ENCODE measurements at regions not wholly inside any gene's neighbourhood (a gene's known extent, or its start where the extent isn't known, plus 50 kb on each side); places are given as distances from the start of the nearest gene placed in this dataset.

- no peak for DNase-seq (ENCODE audit: low spot score)
Observed at GRCh38 chr9:82216435-82216834, 227.9 kb downstream of the SPATA31D1 start.

- DNase-seq (ENCODE audit: low spot score): no peak
Observed at GRCh38 chr9:82223442-82223841, 234.9 kb downstream of the SPATA31D1 start.

GRCh38 chr9:82231411-82231810 is 242.8 kb downstream of the SPATA31D1 start:
- no peak for DNase-seq (ENCODE audit: low spot score)

GRCh38 chr9:82234160-82234943 is 245.8 kb downstream of the SPATA31D1 start:
- no peak for DNase-seq (ENCODE audit: low spot score)

- no peak for DNase-seq (ENCODE audit: low spot score)
Observed at GRCh38 chr9:82242285-82242963, 253.9 kb downstream of the SPATA31D1 start.

- no peak for DNase-seq (ENCODE audit: low spot score)
Observed at GRCh38 chr9:82247318-82247717, 258.7 kb downstream of the SPATA31D1 start.

- DNase-seq (ENCODE audit: low spot score): no peak
Observed at GRCh38 chr9:82252116-82252515, 263.5 kb downstream of the SPATA31D1 start.

- DNase-seq (ENCODE audit: low spot score): peak; percentile 37
Observed at GRCh38 chr9:82254646-82255367, 266.2 kb downstream of the SPATA31D1 start.

- no peak for DNase-seq (ENCODE audit: low spot score)
Observed at GRCh38 chr9:82255481-82256176, 267.1 kb downstream of the SPATA31D1 start.

- no peak for DNase-seq (ENCODE audit: low spot score)
Observed at GRCh38 chr9:82260691-82261090, 272.1 kb downstream of the SPATA31D1 start.

GRCh38 chr9:82263619-82264018 is 275.0 kb downstream of the SPATA31D1 start:
- no peak for DNase-seq (ENCODE audit: low spot score)

GRCh38 chr9:82271106-82271561 is 282.6 kb downstream of the SPATA31D1 start:
- peak; percentile 68 for DNase-seq (ENCODE audit: low spot score)

- no peak for DNase-seq (ENCODE audit: low spot score)
Observed at GRCh38 chr9:82273121-82273520, 284.5 kb downstream of the SPATA31D1 start.

GRCh38 chr9:82275258-82275927 is 286.8 kb downstream of the SPATA31D1 start:
- DNase-seq (ENCODE audit: low spot score): no peak

- no peak for DNase-seq (ENCODE audit: low spot score)
Observed at GRCh38 chr9:82281066-82281465, 292.5 kb downstream of the SPATA31D1 start.

- no peak for DNase-seq (ENCODE audit: low spot score)
Observed at GRCh38 chr9:82284758-82285157, 296.2 kb downstream of the SPATA31D1 start.

GRCh38 chr9:82295181-82295580 is 306.6 kb downstream of the SPATA31D1 start:
- no peak for DNase-seq (ENCODE audit: low spot score)

- DNase-seq (ENCODE audit: low spot score): no peak
Observed at GRCh38 chr9:82299870-82300269, 311.3 kb downstream of the SPATA31D1 start.

- no peak for DNase-seq (ENCODE audit: low spot score)
Observed at GRCh38 chr9:82302968-82303655, 314.5 kb downstream of the SPATA31D1 start.

- DNase-seq (ENCODE audit: low spot score): no peak
Observed at GRCh38 chr9:82308836-82309235, 320.3 kb downstream of the SPATA31D1 start.

- DNase-seq (ENCODE audit: low spot score): no peak
Observed at GRCh38 chr9:82313697-82314096, 325.1 kb downstream of the SPATA31D1 start.

Data from AG08395 (cell line).